ENCODE measurements at regions not wholly inside any gene's neighbourhood (a gene's known extent, or its start where the extent isn't known, plus 50 kb on each side); places are given as distances from the start of the nearest gene placed in this dataset.
A peak's percentile ranks its signal among the peaks of the same experiment; 100 is the strongest.
"Not testable (repeated sequence)": the region's sequence is repeated elsewhere in the genome, so short reads cannot be mapped to it uniquely, and the experiment has no call there.

GRCh38 chr4:29734343-29735213 lies 985.6 kb upstream of the PCDH7 start:
- Histone ChIP-seq H3K27me3 (no peaks in the 10 kb centered on the region), H3K4me3 (no peak overlapping the region), H3K9me3 (no peaks in the 10 kb centered on the region), H3K36me3 (no peaks in the 10 kb centered on the region), H3K4me1 (no peaks in the 10 kb centered on the region), H3K27ac (no peak overlapping the region)
- DNase-seq = peak in 1 of 2 donors; percentile 64
- 64 to 82% (median 76%) methylated on average over 8 of the region's 8 CpGs for WGBS, 5 donors
- TF ChIP-seq CTCF (IDR thresholded peaks at IDR 0.05) (no peak), POLR2A (IDR thresholded peaks at IDR 0.05) (no peak), POLR2AphosphoS5 (IDR thresholded peaks at IDR 0.05) (no peak), EP300 (IDR thresholded peaks at IDR 0.05) (no peak)
- intact Hi-C loops (cut with DNase I; ENCODE audit: low total_unique reads) = no loop called here

DNA sequence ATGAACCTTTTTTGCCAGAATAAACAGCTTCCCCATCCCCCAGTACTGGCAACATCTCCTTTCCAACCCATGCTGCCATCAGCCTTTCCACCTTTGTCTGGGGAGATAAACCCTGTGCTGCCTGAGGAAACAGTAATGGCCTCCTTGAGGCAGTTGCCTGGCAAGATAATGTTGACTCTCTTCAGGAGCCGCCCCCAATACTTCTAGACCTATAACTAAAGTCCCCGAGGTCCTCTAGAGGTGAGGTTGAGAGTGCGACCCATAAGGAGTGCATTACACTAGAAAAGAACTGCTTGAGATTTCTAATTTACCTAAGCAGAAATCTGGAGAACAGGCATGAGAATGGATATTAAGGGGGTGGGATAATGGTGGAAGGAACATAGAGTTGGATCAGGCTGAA lies 963.2 kb upstream of the PCDH7 start:
- Histone ChIP-seq H3K4me3 (no peak overlapping the region), H3K27ac (no peak overlapping the region), H3K27me3 (no peaks in the 10 kb centered on the region), H3K36me3 (no peaks in the 10 kb centered on the region), H3K9me3 (peaks cover 0 to 4% (median 1%) of the 10 kb centered on the region in 4 donors), H3K4me1 (no peaks in the 10 kb centered on the region)
- WGBS, 5 donors = 46 to 89% (median 71%) methylated on average over 3 of the region's 3 CpGs
- intact Hi-C loops (cut with DNase I; ENCODE audit: low total_unique reads) = no loop called here
- TF ChIP-seq EP300 (IDR thresholded peaks at IDR 0.05) = no peak
- no peak for TF ChIP-seq POLR2A (IDR thresholded peaks at IDR 0.05)
- no peak for TF ChIP-seq CTCF (IDR thresholded peaks at IDR 0.05)
- no peak for TF ChIP-seq POLR2AphosphoS5 (IDR thresholded peaks at IDR 0.05)
- no peak for DNase-seq

DNA sequence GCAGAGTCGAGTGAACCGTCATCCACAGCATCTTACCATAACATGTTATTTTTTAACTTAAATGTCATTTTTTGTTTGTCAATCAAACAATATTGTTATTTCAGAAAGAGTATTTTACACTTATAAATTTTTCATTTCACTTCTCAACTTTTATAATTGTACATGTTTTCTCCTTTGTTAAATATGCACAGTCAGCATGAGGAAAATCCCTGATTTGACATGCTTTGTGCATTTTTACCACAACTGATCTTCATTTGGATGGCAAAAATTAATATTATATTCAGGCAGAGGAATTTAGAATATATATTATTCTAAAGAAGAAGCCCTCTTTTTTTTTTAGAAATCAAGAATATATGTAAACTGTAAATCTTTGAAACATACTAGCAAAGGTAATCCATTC lies 958.0 kb upstream of the PCDH7 start:
- Histone ChIP-seq H3K4me1 (no peaks in the 10 kb centered on the region), H3K36me3 (no peaks in the 10 kb centered on the region), H3K9me3 (peaks cover 0 to under 1% (median 0%) of the 10 kb centered on the region in 4 donors), H3K27ac (no peak overlapping the region), H3K27me3 (no peaks in the 10 kb centered on the region), H3K4me3 (no peak overlapping the region)
- no peak for DNase-seq
- TF ChIP-seq POLR2A (IDR thresholded peaks at IDR 0.05) (no peak), POLR2AphosphoS5 (IDR thresholded peaks at IDR 0.05) (no peak), EP300 (IDR thresholded peaks at IDR 0.05) (no peak), CTCF (IDR thresholded peaks at IDR 0.05) (no peak)
- 87 to 94% (median 88%) methylated on average over 2 of the region's 2 CpGs for WGBS, 5 donors
- intact Hi-C loops (cut with DNase I; ENCODE audit: low total_unique reads) = no loop called here

- DNase-seq = no peak
- Histone ChIP-seq H3K27ac (no peak overlapping the region), H3K9me3 (peaks cover 0 to 13% (median 5%) of the 10 kb centered on the region in 4 donors), H3K27me3 (no peaks in the 10 kb centered on the region), H3K36me3 (no peaks in the 10 kb centered on the region), H3K4me1 (no peaks in the 10 kb centered on the region), H3K4me3 (no peak overlapping the region)
- WGBS, 5 donors = 73 to 83% (median 82%) methylated on average over 2 of the region's 2 CpGs
- intact Hi-C loops (cut with DNase I; ENCODE audit: low total_unique reads) = no loop called here
- TF ChIP-seq POLR2AphosphoS5 (IDR thresholded peaks at IDR 0.05) = no peak
- TF ChIP-seq CTCF (IDR thresholded peaks at IDR 0.05) = no peak
- TF ChIP-seq EP300 (IDR thresholded peaks at IDR 0.05) = no peak
- no peak for TF ChIP-seq POLR2A (IDR thresholded peaks at IDR 0.05)
Measured at GRCh38 chr4:29770627-29771026, 949.5 kb upstream of the PCDH7 start.

DNA sequence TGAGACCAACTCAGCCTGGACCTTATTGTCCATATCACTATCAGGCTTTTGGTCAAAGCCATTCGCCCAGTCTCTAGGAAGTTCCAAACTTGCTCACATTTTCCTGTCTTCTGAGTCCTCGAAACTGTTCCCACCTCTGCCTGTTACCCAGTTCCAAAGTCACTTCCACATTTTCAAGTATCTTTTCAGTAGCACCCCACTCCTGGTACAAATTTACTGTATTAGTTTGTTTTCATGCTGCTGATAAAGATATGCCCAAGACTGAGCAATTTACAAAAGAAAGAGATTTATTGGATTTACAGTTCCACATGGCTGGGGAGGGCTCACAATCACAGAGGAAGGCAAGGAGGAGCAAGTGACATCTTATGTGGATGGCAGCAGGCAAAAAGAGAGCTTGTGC lies 932.0 kb upstream of the PCDH7 start:
- 65 to 81% (median 71%) methylated on average over 2 of the region's 2 CpGs for WGBS, 5 donors
- not testable (repeated sequence) for H3K27ac ChIP-seq

More for the DNA sequence above, 932.0 kb upstream of the PCDH7 start:
- H3K36me3 ChIP-seq; H3K4me3 ChIP-seq; H3K4me1 ChIP-seq; H3K27me3 ChIP-seq; DNase-seq; intact Hi-C loops (cut with DNase I; ENCODE audit: low total_unique reads): not testable (repeated sequence)
- peaks cover 4 to 24% (median 23%) of the 10 kb centered on the region in 4 donors for H3K9me3 ChIP-seq
